HepG2 (cell line): ENCODE measurements at regions not wholly inside any gene's neighbourhood (a gene's known extent, or its start where the extent isn't known, plus 50 kb on each side); places are given as distances from the start of the nearest gene placed in this dataset.
A peak's percentile ranks its signal among the peaks of the same experiment; 100 is the strongest.

Experiments
- FOXK1 ChIP-seq: sonication (generic); formaldehyde crosslinking; IDR thresholded peaks from 2 replicates; pipeline ENCODE4 v1.4.0; 2020; ENCODE audit warnings: low read depth, missing genetic modification reagents, borderline replicate concordance
- FOXK2 ChIP-seq: fragments of 450-650 bp; IDR thresholded peaks from 2 replicates; pipeline ENCODE4 v1.6.1; 2016
- GTF3A ChIP-seq: sonication (generic); formaldehyde crosslinking; conservative IDR thresholded peaks from 2 replicates; pipeline ENCODE4 v1.4.0; 2020; ENCODE audit warnings: mild to moderate bottlenecking, missing genetic modification reagents
- HNF4A ChIP-seq: sonication (generic); formaldehyde crosslinking; IDR thresholded peaks from 2 replicates; pipeline ENCODE4 v1.4.0; 2020; ENCODE audit warnings: missing genetic modification reagents
- ISX ChIP-seq: sonication (generic); formaldehyde crosslinking; conservative IDR thresholded peaks from 2 replicates; pipeline ENCODE4 v1.5.0; 2020; ENCODE audit warnings: missing genetic modification reagents
- RXRA ChIP-seq: sonication (generic); formaldehyde crosslinking; IDR thresholded peaks from 2 replicates; pipeline ENCODE4 v1.5.1; 2020; ENCODE audit warnings: missing genetic modification reagents
- SMARCE1 ChIP-seq: fragments of 450-650 bp; IDR thresholded peaks from 2 replicates; pipeline ENCODE4 v1.6.1; 2017; ENCODE audit warnings: borderline replicate concordance
- XRCC5 ChIP-seq: fragments of 200-400 bp; formaldehyde crosslinking; optimal IDR thresholded peaks from 2 replicates; pipeline ENCODE3; 2017; ENCODE audit warnings: mild to moderate bottlenecking, low read length
- ZNF253 ChIP-seq: sonication (generic); formaldehyde crosslinking; IDR thresholded peaks from 2 replicates; pipeline ENCODE4 v1.8.0; 2022; ENCODE audit warnings: mild to moderate bottlenecking, missing genetic modification reagents, borderline replicate concordance
- ZNF282 ChIP-seq: fragments of 450-650 bp; IDR thresholded peaks from 2 replicates; pipeline ENCODE4 v1.6.1; 2018; ENCODE audit not compliant: partially characterized antibody
- ZNF317 ChIP-seq: sonication (generic); formaldehyde crosslinking; IDR thresholded peaks from 2 replicates; pipeline ENCODE4 v1.5.0; 2020; ENCODE audit warnings: mild to moderate bottlenecking, missing genetic modification reagents
- ZNF432 ChIP-seq: sonication (generic); formaldehyde crosslinking; IDR thresholded peaks from 2 replicates; pipeline ENCODE4 v1.5.0; 2020; ENCODE audit warnings: missing genetic modification reagents, mild to moderate bottlenecking, borderline replicate concordance
- ZNF577 ChIP-seq: sonication (generic); formaldehyde crosslinking; IDR thresholded peaks from 2 replicates; pipeline ENCODE4 v1.4.0; 2020; ENCODE audit warnings: mild to moderate bottlenecking, low read depth, missing genetic modification reagents, borderline replicate concordance
- ZNF615 ChIP-seq: sonication (generic); formaldehyde crosslinking; IDR thresholded peaks from 2 replicates; pipeline ENCODE4 v1.5.0; 2020; ENCODE audit warnings: mild to moderate bottlenecking, missing genetic modification reagents, borderline replicate concordance
- ZNF672 ChIP-seq: sonication (generic); formaldehyde crosslinking; IDR thresholded peaks from 2 replicates; pipeline ENCODE4 v1.8.1; 2022; ENCODE audit warnings: missing genetic modification reagents
- TF ChIP-seq, protein P1 (sequence below): sonication (generic); formaldehyde crosslinking; IDR thresholded peaks from 2 replicates; pipeline ENCODE4 v1.8.1; 2023; ENCODE audit warnings: mild to moderate bottlenecking, moderate library complexity, missing genetic modification reagents
- TF ChIP-seq, protein P2 (sequence below): sonication (generic); formaldehyde crosslinking; IDR thresholded peaks from 2 replicates; pipeline ENCODE4 v1.5.0; 2020; ENCODE audit warnings: missing genetic modification reagents, mild to moderate bottlenecking, borderline replicate concordance
- TF ChIP-seq, protein P3 (sequence below), 2 experiments: fragments of 450-650 bp in 1 of 2; sonication (generic) in 1 of 2; formaldehyde crosslinking in 1 of 2; IDR thresholded peaks; 2 replicates each; pipeline versions ENCODE4 v1.6.1 to v1.8.0; 2016 to 2022; ENCODE audit warnings: antibody characterized with exemption in 1 of 2, mild to moderate bottlenecking in 1 of 2, missing genetic modification reagents in 1 of 2

DNA sequence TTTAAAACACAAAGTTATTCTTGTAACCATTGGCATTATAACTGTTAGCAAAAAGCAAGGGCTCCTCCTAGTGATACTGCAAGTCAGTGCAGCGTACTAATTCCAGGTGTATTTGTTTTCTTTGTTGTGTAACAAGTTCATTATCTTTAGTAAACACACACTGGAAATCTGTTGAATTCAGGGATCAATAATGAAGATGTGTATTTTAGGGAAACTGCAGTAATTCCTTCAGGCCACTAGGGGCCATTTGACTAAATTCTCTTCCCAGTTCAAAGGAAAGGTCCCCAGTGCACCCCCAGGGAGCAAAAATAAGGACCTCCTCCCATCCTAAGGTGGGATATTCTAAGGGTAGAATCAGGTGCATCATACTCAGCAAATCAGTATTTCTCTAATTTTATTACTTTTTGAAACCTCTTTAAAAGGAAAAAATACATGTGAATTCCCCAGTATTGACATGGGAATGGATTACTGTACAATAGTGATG is 158.6 kb upstream of the LYZL1 start (continued):
- TF ChIP-seq, protein P1, sequence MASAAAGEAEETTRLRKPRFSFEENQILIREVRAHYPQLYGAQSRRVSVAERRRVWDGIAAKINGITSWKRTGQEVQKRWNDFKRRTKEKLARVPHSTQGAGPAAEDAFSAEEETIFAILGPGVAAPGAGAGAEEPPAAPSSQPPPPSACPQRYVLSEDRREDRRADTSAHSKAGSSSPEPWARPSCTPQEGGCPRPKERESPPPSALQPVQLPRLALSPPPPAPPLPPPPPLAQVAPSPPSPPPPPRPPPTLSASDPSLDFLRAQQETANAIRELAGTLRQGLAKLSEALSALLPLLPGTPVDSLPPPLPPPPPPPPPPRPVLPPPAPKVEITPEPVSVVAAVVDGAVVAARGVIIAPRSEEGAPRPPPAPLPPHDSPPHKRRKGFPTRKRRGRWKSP (CRISPR knock-in tag) = no peak; the same call in 1 of the 2 replicates
- TF ChIP-seq FOXK2 = no peak
- TF ChIP-seq ZNF615 = no peak
- no peak for TF ChIP-seq ZNF282
- TF ChIP-seq, protein P2, sequence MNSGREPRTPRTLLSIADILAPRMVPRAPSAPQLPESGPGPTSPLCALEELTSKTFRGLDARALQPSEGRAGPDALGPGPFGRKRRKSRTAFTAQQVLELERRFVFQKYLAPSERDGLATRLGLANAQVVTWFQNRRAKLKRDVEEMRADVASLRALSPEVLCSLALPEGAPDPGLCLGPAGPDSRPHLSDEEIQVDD (CRISPR knock-in tag) = no peak
- peak; percentile 74; the same call in 1 of the 2 replicates for TF ChIP-seq FOXK1 (CRISPR knock-in tag)
- no peak for TF ChIP-seq ZNF672 (CRISPR knock-in tag)
- TF ChIP-seq GTF3A (CRISPR knock-in tag) = no peak
- no peak for TF ChIP-seq ISX (CRISPR knock-in tag)
- no peak for TF ChIP-seq XRCC5
- TF ChIP-seq ZNF577 = no peak
- no peak for TF ChIP-seq RXRA (CRISPR knock-in tag)
- TF ChIP-seq ZNF432 (CRISPR knock-in tag) = no peak
- TF ChIP-seq ZNF317 (CRISPR knock-in tag) = no peak
- TF ChIP-seq, protein P3, sequence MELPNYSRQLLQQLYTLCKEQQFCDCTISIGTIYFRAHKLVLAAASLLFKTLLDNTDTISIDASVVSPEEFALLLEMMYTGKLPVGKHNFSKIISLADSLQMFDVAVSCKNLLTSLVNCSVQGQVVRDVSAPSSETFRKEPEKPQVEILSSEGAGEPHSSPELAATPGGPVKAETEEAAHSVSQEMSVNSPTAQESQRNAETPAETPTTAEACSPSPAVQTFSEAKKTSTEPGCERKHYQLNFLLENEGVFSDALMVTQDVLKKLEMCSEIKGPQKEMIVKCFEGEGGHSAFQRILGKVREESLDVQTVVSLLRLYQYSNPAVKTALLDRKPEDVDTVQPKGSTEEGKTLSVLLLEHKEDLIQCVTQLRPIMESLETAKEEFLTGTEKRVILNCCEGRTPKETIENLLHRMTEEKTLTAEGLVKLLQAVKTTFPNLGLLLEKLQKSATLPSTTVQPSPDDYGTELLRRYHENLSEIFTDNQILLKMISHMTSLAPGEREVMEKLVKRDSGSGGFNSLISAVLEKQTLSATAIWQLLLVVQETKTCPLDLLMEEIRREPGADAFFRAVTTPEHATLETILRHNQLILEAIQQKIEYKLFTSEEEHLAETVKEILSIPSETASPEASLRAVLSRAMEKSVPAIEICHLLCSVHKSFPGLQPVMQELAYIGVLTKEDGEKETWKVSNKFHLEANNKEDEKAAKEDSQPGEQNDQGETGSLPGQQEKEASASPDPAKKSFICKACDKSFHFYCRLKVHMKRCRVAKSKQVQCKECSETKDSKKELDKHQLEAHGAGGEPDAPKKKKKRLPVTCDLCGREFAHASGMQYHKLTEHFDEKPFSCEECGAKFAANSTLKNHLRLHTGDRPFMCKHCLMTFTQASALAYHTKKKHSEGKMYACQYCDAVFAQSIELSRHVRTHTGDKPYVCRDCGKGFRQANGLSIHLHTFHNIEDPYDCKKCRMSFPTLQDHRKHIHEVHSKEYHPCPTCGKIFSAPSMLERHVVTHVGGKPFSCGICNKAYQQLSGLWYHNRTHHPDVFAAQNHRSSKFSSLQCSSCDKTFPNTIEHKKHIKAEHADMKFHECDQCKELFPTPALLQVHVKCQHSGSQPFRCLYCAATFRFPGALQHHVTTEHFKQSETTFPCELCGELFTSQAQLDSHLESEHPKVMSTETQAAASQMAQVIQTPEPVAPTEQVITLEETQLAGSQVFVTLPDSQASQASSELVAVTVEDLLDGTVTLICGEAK (IDR thresholded peaks at IDR 0.05) = no peak
- TF ChIP-seq, protein P3 (CRISPR knock-in tag; IDR thresholded peaks at IDR 0.05) = no peak
- TF ChIP-seq HNF4A (CRISPR knock-in tag) = peak; percentile 43; the same call in 1 of the 2 replicates
- TF ChIP-seq ZNF253 = no peak
- no peak for TF ChIP-seq SMARCE1
